GM11168 (cell line): ENCODE measurements at regions not wholly inside any gene's neighbourhood (a gene's known extent, or its start where the extent isn't known, plus 50 kb on each side); places are given as distances from the start of the nearest gene placed in this dataset.

Experiments used
- in situ Hi-C: fragments of 300-500 bp; cut with MboI; formaldehyde crosslinking; loops from one replicate; pipeline ENCODE4 v1.12.0; 2022; ENCODE audit warnings: low sequenced_read_pairs; ENCODE audit not compliant: unreplicated experiment

DNA sequence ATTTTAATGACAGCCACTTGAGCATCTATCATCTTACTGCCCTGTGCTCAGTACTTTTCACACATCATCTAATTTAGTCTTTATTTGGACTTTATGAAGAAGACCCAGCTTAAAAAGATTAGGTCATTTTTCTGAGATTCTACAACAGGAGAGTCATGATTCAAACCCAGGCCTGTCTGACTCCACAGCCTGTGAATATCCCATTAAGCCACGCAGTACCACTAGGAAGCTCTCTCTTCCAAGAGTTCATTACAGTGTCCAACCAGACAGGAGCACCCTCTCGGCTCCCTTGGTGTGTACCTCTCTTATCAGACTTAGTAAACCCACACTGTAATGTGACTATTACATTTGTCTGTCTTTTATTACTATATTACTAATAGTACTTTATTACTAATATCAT, 332.8 kb downstream of the DHX15 start:
- in situ Hi-C loops, result no loop called here

DNA sequence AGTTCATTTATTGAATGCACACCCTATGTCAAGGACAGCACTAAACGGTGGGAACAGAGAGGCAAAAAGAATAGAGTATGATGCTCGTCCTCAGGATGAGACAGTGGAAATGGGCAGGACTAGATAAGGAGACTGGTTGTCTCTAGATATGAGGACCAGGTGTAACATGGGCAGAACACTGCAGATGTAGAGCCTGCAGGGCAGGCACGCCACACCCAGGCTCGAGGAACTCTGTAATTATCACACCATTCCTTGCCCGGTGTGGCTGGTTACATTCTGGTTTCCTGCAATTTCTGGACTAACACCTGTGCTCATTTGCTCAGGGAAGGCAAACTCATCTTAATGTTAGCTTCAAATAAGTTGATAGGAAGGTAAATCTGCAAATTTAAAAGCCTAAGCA, 334.4 kb downstream of the DHX15 start:
- in situ Hi-C loops, result no loop called here

DNA sequence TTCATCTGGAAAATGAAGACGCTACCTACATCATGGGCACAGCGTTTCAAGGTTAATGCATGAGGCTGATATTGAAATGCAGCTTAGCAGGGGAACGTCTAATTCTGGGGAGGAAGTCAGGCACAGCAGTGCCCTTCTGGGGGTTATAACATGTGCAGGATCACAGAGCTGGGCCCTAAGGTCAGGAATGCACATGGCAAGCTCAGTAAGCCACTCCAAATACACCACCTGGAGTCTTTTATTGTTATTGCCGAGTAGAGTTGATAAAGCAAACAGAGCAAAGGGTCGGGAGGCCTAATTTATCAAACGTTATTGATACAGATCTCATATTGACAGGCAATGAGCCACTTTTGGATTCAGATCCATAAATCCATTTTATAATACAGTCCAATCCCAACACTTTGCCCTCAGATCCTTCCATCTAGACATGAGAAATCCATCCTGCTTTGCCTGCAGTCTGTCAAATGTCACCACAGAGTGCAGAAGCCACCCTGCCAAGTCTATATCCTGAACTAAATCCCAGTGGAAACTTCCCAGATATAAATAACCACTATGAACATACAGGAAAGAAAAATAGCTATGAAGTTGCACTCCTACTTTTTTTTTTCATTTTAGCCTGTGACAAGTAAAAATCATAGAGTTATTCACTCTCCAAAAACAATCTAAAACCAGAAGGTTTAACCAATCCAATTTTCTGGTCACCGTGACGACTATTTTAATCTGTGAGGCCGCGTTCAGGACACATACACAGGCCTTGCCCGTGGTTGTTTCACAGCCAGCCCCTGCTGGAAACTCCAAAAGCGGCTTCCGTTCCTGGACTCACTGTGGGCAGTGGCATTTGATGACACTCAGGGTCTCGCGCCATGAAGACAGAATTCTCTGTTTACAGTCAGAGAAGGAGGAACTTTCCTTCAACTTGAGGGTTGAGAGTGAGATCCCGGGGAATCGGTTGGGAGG, 335.4 kb downstream of the DHX15 start:
- in situ Hi-C loops, result no loop called here

DNA sequence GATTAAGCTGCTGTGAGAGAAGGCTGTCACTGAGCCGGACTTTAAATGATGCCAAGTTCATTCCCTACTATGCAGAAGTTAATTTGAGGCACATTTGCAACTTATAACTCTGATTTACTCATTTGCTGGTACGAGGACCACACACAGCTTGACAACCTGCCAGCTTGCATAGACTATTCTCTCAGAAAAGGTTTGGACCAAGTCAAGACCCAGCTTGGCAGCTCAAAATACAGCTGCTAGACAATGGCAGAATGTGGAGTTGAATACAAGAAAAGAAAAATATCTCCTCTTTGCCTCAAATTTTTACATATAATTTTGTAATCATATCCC, 338.9 kb downstream of the DHX15 start:
- in situ Hi-C loops, result no loop called here

DNA sequence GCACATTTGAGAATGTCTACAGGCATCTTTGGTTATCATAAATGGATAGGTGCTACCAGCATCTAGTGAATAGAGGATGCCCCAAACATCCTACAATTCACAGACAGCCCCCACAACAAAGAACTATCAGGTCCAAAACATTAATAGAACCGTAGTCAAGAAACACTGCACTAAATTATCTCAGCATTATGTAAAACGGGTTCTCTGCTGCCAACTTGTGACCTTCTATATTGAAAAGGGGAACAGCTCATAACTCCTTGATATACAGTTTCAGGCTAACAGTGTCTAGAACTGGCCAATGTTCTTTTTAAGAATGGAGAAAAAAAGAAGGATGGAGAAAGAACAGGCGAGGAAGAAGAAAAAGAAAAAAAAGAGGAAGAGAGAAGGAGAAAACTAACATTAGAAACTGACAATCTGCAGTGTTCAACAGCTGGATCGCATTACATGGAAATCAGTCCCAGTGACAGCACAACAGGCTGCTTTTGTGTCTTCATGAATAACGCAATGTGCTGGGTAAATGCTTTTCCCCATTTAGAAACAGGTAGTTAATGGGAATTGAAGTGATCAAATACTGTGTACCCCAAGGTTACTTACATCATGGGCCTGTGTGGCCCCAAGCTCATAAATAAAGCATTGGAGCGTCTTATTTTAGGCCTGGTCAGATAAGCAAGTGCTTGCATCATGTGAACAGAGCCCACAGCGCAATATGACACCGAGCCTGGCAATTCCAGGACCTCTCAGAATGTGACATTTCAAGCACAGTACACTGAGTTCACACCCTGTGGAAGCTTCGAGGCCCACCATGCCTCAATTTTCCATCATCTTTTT, 339.5 kb downstream of the DHX15 start:
- in situ Hi-C loops, result no loop called here

DNA sequence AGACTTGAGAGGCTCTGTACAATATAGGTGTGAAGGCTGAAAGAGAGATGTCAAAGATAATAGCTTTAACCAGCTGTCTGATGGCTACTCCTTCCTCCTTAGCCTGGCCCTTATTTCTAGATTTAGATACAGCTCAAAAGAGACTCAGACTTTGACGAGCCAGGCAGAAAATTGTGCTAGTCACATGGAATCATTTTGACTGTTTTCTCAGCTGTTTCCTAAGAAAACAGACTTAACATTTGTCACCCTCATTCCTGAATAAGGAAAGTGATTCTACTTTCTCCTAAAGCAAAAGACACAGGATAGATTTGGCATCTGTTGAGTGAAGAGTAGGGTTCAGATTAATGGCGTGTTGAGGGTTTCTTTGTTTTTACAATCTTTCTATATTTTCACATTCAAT, 340.7 kb downstream of the DHX15 start:
- in situ Hi-C loops, result no loop called here

DNA sequence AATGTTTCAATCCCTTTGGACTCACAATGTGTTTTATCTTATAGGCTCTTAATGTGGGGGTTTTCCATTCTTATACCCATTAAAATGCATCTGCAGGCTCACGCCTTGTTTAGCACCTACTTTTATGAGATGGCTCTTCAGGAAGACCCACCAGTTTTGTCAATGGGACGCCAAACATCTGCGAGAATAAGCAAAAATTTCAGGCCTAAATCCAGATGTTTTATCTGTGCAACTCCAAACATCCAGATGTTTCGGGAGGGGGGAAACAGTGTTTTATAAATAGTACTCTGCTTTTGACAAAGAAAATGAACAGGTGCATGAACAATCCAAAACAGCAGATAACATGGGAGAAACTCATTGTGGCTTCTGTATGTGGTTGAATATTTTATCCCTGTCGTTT, 342.8 kb downstream of the DHX15 start:
- in situ Hi-C loops, result no loop called here

DNA sequence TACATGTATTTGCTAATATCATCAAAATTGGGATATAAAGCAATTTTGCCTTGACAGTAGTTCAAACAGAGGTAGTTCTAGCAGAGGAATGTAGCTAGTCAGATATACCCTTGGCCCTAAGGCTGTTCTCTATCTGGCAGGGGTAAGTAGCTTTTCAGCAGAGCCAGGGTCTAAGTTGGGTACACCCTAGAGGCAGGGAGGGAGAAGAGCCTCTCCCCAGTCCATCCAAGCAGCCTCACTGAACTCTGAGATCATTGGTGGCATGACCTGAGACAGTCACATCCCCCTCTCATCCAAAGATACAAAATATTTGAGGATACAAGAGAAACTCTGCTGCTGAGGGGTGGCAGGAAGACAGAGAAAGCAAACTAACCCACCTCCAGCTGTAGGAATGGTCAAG, 343.7 kb downstream of the DHX15 start:
- in situ Hi-C loops, result no loop called here

DNA sequence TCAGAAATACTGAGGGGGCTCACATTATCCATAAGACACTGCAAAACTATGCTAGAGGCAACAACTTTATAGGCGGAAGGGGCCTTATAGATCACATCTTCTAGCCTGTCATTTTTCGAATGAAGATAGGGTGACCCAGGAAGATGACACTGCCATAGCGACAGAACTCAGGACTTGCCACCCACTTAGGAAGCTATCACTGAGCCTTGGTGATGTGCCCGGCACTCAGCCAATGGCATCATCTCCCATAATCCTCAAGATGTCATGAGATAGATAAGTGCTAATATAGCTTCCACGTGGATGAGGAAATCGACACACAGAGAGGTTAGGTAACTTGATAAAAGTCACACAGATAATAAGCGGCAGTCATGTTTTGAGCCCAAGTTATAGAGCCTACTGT, 346.6 kb downstream of the DHX15 start:
- in situ Hi-C loops, result no loop called here

DNA sequence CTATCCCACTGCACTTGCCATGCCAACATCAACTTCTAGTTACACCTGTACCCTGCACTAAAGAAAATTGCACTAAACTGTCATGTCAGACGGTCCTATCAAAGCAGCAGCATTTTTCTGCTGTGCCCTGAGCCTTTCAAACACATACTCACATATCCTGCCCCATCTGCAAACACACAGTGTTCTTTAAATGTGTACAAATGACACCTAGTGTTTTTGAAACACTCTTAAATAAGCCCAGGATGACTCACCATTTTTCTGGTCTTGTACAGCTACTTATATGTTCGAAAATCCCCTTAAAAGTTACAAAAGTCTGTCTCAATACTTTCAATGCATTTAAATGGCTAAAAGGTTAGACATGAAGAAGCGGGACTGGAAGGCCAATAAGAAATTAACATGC, 346.7 kb upstream of the PPARGC1A start:
- in situ Hi-C loops, result no loop called here

DNA sequence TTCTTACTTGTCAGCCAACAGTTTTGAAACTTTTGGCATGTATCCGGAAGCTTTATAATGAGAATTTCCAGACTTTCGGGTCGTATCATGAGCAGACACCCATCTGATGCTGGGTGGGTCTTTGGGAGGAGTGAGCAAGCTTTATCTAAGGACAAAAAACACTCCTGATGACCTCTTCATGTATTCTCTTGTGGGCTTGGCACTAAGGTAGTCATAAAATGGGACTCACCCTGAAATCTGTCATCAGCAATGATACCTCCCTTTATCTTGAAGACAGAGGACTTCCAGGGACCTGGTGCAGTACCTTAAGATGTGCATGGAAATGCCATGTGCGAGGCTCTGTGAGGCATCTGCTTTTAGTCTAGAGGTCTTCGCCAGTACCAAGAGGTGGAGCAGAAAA, 346.3 kb upstream of the PPARGC1A start:
- in situ Hi-C loops, result no loop called here

DNA sequence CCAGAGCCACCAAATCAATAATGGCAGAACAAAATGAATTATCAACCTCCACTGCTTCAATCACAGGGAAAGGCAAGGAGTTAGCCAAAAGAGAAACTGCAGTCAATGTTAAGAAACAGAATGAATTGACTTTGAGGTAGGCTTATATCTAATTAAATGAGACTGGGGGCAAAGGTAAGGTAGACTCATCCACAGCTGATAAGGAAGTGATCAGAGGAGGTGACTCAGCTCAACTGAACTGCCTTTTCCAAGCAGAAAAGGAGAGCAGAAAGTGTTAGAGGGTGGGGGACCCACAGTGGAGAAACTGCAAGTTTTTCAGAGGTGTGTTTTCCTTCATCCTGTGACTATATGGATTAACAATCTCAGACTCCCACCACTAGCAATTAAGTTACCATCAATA, 345.8 kb upstream of the PPARGC1A start:
- in situ Hi-C loops, result no loop called here

DNA sequence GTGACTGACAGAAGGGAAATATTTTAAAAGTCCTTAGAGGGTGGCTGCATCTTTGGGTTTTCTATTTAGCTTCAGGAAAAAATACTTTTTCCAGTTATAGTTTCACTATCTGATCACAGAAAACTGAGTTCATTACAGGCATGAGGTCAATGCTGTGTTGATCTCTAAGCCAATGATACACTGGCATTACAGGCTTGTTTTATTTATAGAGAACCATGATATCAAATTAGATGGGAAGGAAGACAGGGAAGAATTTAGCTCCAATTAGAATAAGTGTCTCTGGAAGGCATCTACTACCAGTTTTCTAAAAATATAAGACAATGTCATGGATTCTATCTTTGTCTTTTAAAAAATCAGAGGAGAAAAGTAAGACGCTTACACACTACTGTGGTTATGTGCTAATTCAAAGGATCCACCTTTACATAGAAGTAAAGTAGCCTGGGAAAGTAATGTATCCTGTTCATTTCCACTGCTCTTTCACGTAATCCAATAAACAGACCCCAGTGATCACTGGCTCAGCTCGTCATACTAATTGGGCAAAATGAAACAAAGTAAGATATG, 344.5 kb upstream of the PPARGC1A start:
- in situ Hi-C loops, result no loop called here

DNA sequence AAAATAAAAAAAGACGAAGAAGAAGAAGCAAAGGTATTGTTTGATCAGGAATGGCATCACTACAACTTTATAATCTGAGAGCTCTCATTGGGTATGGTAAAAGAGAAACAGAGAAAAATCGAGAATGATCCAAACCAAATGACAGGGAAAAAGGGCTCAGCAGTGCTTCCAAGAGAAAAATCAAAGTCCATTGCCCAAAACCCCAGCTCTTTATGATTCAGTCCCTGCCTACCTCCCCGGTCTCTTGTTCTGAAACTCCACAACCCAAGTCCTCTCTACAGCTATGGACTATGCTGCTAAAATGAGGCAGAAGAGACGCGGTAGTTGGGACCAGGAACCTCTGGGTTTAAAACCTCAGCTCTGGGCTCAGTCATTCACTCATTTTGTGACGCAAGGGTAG, 341.1 kb upstream of the PPARGC1A start:
- in situ Hi-C loops, result no loop called here

DNA sequence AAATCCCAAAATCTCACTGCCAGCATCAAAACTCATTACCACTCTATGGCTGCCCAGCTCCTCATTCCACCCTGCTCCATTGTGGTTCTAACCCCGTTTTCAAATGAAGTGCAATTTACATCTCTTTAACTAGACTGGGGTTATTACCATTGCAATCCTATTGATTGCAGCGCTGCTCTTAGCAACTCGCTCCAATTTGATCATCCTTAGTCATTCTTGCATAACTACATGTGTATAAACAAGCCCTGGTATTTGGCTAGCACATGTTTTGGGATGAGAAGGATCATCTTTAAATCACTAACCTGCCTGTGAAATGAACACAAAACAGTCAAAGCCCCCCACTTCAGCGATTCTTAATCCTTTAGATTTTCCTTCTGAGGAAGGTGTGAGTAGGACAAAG, 340.1 kb upstream of the PPARGC1A start:
- in situ Hi-C loops, result no loop called here

DNA sequence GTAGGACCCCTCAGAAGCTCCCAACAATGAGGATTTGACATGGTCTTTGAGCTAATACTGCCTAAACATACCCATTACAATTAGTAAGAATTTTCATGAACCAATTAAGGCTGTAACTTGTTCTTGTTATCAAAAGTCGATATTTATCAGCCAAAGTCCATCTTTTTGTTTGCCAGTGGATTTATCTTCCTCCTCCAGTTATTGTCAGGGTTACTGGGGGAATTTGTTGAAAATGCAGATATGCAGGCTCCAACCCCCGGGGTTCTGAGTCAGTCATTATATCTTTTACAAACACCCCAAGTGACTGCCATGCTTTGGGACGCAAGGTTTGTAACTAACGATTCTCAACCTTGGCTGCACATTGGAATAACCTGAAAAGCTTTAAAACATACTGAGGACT, 338.8 kb upstream of the PPARGC1A start:
- in situ Hi-C loops, result no loop called here

DNA sequence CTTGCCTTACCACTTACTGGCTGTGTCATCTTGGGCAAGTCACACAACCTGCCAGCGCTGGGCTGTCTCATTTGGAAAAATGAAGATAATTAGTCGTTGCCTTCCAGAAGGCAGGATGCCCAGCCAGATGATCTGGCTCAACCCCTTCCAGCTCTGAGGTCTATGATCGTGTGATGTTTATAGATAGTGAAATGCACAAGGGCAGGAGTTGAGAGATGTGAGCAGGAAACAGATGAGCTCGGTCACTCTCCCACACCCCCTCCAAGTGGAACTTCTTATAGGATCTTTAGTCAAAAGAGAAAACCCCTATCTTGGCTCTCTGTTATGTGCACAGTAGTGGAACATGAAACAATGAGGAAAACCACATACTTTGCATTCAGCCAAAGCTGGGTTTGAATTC, 336.8 kb upstream of the PPARGC1A start:
- in situ Hi-C loops, result no loop called here

DNA sequence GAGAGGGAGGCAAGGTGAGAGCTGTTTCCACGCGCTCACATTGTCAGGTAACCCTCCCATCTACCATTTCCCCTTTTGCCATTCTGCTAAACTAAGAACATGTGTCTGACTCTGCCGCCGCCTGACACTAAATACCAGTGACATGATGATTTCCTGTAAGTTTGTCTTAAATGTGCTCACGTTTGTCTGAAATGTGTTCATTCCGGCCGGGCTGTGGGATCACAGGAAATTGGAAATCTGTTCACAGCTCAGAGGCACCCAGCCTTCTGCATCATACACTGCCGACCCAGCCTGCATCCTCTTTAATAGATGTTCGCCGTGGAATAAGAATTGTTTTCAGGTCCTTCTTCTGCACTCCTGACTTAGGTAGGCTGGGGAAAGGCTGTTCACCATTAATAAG, 336.2 kb upstream of the PPARGC1A start:
- in situ Hi-C loops, result no loop called here

DNA sequence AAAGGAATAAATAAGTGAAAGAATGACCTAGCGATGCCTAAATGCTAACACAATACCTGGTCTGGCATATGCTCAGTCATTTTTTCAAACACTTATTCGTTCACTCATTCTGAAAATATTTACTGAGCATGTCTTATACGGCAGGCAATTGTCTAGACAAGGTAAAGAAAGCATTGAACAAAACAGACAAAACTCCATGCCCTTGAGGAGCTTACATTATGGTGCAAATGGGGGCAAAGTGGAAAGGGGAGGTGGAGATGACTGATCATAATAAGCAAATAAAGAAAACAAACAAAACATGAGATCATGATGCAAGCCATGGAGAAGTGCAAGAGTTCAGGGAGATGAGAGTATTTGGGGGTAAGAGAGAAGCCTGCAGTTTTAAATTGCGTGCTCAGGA, 334.6 kb upstream of the PPARGC1A start:
- in situ Hi-C loops, result no loop called here

DNA sequence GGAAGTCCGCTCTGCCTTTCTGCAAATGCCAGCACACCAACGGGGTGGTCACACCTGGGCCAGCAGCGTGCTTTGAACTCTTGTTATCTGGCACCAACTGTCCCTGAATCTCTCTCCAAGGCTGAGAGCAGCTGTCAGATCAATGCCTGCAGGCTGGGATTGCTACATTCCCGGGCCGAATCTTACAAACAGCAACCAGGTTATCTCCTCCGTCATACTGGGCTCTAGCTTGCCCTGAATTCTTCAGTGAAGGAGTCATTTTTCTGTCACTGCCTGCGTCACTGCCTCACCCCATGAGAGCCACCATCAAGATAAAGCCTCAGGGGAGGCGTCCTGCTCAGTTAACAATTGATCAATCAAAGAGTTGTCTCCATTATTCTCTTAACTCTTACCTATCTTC, 329.4 kb upstream of the PPARGC1A start:
- in situ Hi-C loops, result no loop called here

DNA sequence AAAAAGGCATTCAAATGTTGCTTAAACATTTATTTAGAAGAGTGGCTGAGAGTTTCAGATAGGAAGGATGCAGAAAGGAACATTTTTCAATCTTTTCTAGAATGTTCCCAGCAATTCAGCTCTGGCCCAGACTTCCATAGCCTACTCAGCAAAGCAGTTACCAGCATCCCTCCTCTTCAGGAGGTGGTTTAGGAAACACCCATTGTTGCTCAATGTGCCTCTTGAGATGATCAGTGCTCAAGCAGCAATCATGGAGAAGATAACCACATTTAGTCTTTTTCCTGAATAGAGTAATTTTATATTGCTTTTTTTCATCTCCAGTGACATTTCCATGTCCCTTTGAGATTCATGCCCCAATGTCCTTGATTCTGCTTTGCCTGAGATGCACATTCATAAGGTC, 328.7 kb upstream of the PPARGC1A start:
- in situ Hi-C loops, result no loop called here
